Sigmoid colon (tissue), 6 donors: ENCODE measurements at regions not wholly inside any gene's neighbourhood (a gene's known extent, or its start where the extent isn't known, plus 50 kb on each side); places are given as distances from the start of the nearest gene placed in this dataset.

Source experiments
- DNase-seq: peaks from one replicate; pipeline ENCODE4 v3.0.0-alpha.2; 2019
- H3K27ac ChIP-seq, 4 donors: fragments of 200-600 bp; sonication (generic); one replicate each; pipeline ENCODE4 v1.5.1; 2016 to 2019; ENCODE audit warnings: mild to moderate bottlenecking in 1 of 4
- H3K27me3 ChIP-seq, 3 donors: fragments of 200-600 bp; sonication (generic); one replicate each; pipeline ENCODE4 v1.5.1; 2019; ENCODE audit warnings: mild to moderate bottlenecking in 1 of 3
- H3K36me3 ChIP-seq, 4 donors: fragments of 200-600 bp; sonication (generic); one replicate each; pipeline ENCODE4 v1.5.1; 2016 to 2019
- H3K4me1 ChIP-seq, 4 donors: fragments of 200-600 bp; sonication (generic); one replicate each; pipeline ENCODE4 v1.5.1; 2017 to 2019
- H3K4me3 ChIP-seq, 4 donors: fragments of 200-600 bp; sonication (generic); one replicate each; pipeline ENCODE4 v1.5.1; 2017 to 2019; ENCODE audit warnings: mild to moderate bottlenecking in 2 of 4, moderate library complexity in 1 of 4
- H3K9me3 ChIP-seq, 4 donors: fragments of 200-600 bp in 3 of 4; sonication (generic) in 3 of 4; one replicate each; pipeline versions ENCODE4 v1.5.1 to v1.6.1; 2013 to 2019
- CTCF ChIP-seq, 4 experiments: fragments of 450-650 bp in 3 of 4; fragments of 200-600 bp in 1 of 4; IDR thresholded peaks; one replicate each; pipeline ENCODE4 v1.5.1; 2016 to 2019; ENCODE audit warnings: antibody characterized with exemption in 4 of 4, mild to moderate bottlenecking in 3 of 4, moderate library complexity in 2 of 4
- EP300 ChIP-seq, 4 donors: sonication (generic); formaldehyde crosslinking; IDR thresholded peaks; one replicate each; pipeline ENCODE4 v1.6.1; 2017; ENCODE audit warnings: antibody characterized with exemption in 4 of 4
- POLR2A ChIP-seq, 2 donors: fragments of 450-650 bp; IDR thresholded peaks; one replicate each; pipeline ENCODE4 v1.6.1; 2016; ENCODE audit warnings: antibody characterized with exemption in 2 of 2, mild to moderate bottlenecking in 2 of 2, moderate library complexity in 2 of 2
- POLR2AphosphoS5 ChIP-seq, 4 donors: sonication (generic); formaldehyde crosslinking; IDR thresholded peaks; one replicate each; pipeline ENCODE4 v1.6.1; 2017; ENCODE audit warnings: antibody characterized with exemption in 4 of 4
- WGBS, 2 donors: extraction: QIAGEN DNeasy Blood & Tissue Kit; methylation state at CpG; one replicate each; pipeline ENCODE4 v1.1.7; 2013; 5-methylcytosine and 5-hydroxymethylcytosine counted together
- intact Hi-C: fragments of 100-400 bp; cut with DNase I; formaldehyde crosslinking; loops from one replicate; pipeline ENCODE4 v1.15.1; 2023
- donor health status: healthy with polysubstance abuse.
- donor health status: healthy.

GRCh38 chr5:165420493-165420892, 1915.1 kb downstream of the MAT2B start:
- DNase-seq: no peak
- 19 to 49% methylated on average over 4 of the region's 4 CpGs for WGBS, 2 donors
- intact Hi-C loops: no loop called here
- Histone ChIP-seq H3K27ac (no peak overlapping the region), H3K4me1 (no peaks in the 10 kb centered on the region), H3K9me3 (peaks cover 0 to 4% (median 0%) of the 10 kb centered on the region in 4 donors), H3K36me3 (no peaks in the 10 kb centered on the region), H3K4me3 (no peak overlapping the region), H3K27me3 (no peaks in the 10 kb centered on the region)
- TF ChIP-seq POLR2AphosphoS5 (IDR thresholded peaks at IDR 0.05) (no peak), EP300 (IDR thresholded peaks at IDR 0.05) (no peak), POLR2A (IDR thresholded peaks at IDR 0.05) (no peak), CTCF (IDR thresholded peaks at IDR 0.05) (no peak)

DNA sequence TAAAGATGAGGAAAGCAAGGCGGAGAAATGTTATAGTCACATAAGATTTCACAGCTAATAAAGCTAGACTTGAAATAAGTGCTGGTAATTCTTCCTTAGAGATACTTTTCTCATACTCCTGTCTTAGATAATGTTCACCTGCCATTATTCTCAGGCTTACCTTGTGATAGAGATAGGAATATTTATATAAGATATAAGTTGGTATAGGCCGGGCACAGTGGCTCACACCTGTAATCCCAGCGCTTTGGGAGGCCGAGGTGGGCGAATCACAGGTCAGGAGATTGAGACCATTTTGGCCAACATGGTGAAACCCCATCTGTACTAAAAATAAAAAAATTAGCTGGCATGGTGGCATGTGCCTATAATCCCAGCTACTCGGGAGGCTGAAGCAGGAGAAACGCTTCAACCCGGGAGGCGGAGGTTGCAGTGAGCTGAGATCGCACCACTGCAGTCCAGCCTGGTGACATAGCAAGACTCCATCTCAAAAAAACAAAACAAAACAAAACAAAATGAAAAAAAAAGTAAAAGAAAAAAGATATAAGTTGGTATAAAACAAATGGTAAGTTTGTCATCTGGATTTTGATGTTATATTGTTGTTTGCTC, 1918.4 kb downstream of the MAT2B start:
- no peak for DNase-seq
- H3K4me1 ChIP-seq: no peaks in the 10 kb centered on the region
- no peak overlapping the region for H3K27ac ChIP-seq
- WGBS, 2 donors: 89 to 94% methylated on average over 10 of the region's 10 CpGs
- no peak overlapping the region for H3K4me3 ChIP-seq
- intact Hi-C loops: no loop called here
- peaks cover 0 to 2% (median 0%) of the 10 kb centered on the region in 4 donors for H3K9me3 ChIP-seq
- H3K27me3 ChIP-seq: no peaks in the 10 kb centered on the region
- no peak for TF ChIP-seq CTCF (IDR thresholded peaks at IDR 0.05)
- no peak for TF ChIP-seq POLR2AphosphoS5 (IDR thresholded peaks at IDR 0.05)
- no peak for TF ChIP-seq POLR2A (IDR thresholded peaks at IDR 0.05)
- no peak for TF ChIP-seq EP300 (IDR thresholded peaks at IDR 0.05)
- H3K36me3 ChIP-seq: no peaks in the 10 kb centered on the region

DNA sequence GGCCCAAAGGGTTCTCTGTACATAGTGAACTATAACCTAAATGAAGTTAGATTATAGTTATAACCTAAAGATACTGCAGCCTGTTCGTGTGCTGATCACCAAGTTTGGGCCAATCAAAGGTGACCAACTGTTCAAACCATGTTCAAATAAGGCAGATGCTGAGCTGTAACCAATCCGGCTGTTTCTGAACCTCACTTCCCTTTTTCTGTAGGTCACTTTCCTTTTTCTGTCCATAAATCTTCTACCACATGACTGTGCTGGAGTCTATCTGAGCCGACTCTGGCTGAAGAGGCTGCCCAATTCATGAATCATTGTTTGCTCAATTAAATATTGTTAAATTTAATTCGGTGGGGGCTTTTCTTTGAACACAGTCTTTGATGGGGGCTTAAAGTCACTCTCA, 1920.2 kb downstream of the MAT2B start:
- TF ChIP-seq POLR2AphosphoS5 (IDR thresholded peaks at IDR 0.05) (no peak), EP300 (IDR thresholded peaks at IDR 0.05) (no peak), POLR2A (IDR thresholded peaks at IDR 0.05) (no peak), CTCF (IDR thresholded peaks at IDR 0.05) (no peak)
- intact Hi-C loops: no loop called here
- Histone ChIP-seq H3K36me3 (no peaks in the 10 kb centered on the region), H3K27me3 (no peaks in the 10 kb centered on the region), H3K4me3 (no peak overlapping the region), H3K9me3 (peaks cover 0 to 2% (median 0%) of the 10 kb centered on the region in 4 donors), H3K4me1 (no peaks in the 10 kb centered on the region), H3K27ac (no peak overlapping the region)
- no peak for DNase-seq
- WGBS, 2 donors: 65 to 81% methylated on average over 4 of the region's 4 CpGs

- WGBS, 2 donors: 54 to 81% methylated on average over 1 of the region's 1 CpG
- H3K4me1 ChIP-seq: no peaks in the 10 kb centered on the region
These were observed 1943.3 kb downstream of the MAT2B start for GRCh38 chr5:165448753-165449152.

More at GRCh38 chr5:165448753-165449152, 1943.3 kb downstream of the MAT2B start:
- H3K9me3 ChIP-seq: no peaks in the 10 kb centered on the region
- intact Hi-C loops: no loop called here
- no peaks in the 10 kb centered on the region for H3K27me3 ChIP-seq
- no peak for DNase-seq
- no peak for TF ChIP-seq CTCF (IDR thresholded peaks at IDR 0.05)
- TF ChIP-seq POLR2A (IDR thresholded peaks at IDR 0.05): no peak
- H3K36me3 ChIP-seq: no peaks in the 10 kb centered on the region
- no peak overlapping the region for H3K27ac ChIP-seq
- no peak overlapping the region for H3K4me3 ChIP-seq
